Trophoblast cell (in vitro differentiated cells and primary cell): ENCODE measurements at regions not wholly inside any gene's neighbourhood (a gene's known extent, or its start where the extent isn't known, plus 50 kb on each side); places are given as distances from the start of the nearest gene placed in this dataset.
"Not testable (repeated sequence)": the region's sequence is repeated elsewhere in the genome, so short reads cannot be mapped to it uniquely, and the experiment has no call there.

ENCODE experiments used
- DNase-seq, 2 donors: peaks; one replicate each; pipeline ENCODE4 v3.0.0-alpha.2; 2016
- H2AFZ ChIP-seq: 2 replicates; pipeline ENCODE4 v1.6.1; 2013; ENCODE audit warnings: low read length, moderate library complexity, mild to moderate bottlenecking; ENCODE audit not compliant: insufficient read depth, poor library complexity
- H2AK5ac ChIP-seq: 2 replicates; pipeline ENCODE4 v1.6.1; 2013; ENCODE audit warnings: mild to moderate bottlenecking, low read length
- H2BK120ac ChIP-seq: 2 replicates; pipeline ENCODE4 v1.6.1; 2013; ENCODE audit warnings: low read length, mild to moderate bottlenecking, moderate library complexity; ENCODE audit not compliant: insufficient read depth, poor library complexity
- H2BK12ac ChIP-seq: 2 replicates; pipeline ENCODE4 v1.6.1; 2013; ENCODE audit warnings: mild to moderate bottlenecking, low read length, moderate library complexity
- H2BK5ac ChIP-seq: 2 replicates; pipeline ENCODE4 v1.6.1; 2013; ENCODE audit warnings: low read length, low read depth, moderate library complexity, mild to moderate bottlenecking; ENCODE audit not compliant: poor library complexity
- H3K14ac ChIP-seq: 2 replicates; pipeline ENCODE4 v1.6.1; 2013; ENCODE audit warnings: mild to moderate bottlenecking, low read length
- H3K18ac ChIP-seq: 2 replicates; pipeline ENCODE4 v1.6.1; 2013; ENCODE audit warnings: mild to moderate bottlenecking, low read length
- H3K23ac ChIP-seq: 2 replicates; pipeline ENCODE4 v1.6.1; 2013; ENCODE audit warnings: low read length
- H3K27ac ChIP-seq: 2 replicates; pipeline ENCODE4 v1.5.1; 2013; ENCODE audit warnings: low read depth, mild to moderate bottlenecking, inconsistent platforms, low read length, moderate library complexity
- H3K27me3 ChIP-seq: 2 replicates; pipeline ENCODE4 v1.6.1; 2013; ENCODE audit warnings: inconsistent platforms, mild to moderate bottlenecking, low read length, moderate library complexity; ENCODE audit not compliant: insufficient read depth
- H3K36me3 ChIP-seq, 2 experiments: 1 replicate in 1 of 2; 2 replicates in 1 of 2; pipeline ENCODE4 v1.6.1; 2013; ENCODE audit warnings: low read length in 2 of 2, mild to moderate bottlenecking in 2 of 2, moderate library complexity in 1 of 2; ENCODE audit not compliant: insufficient read depth in 2 of 2, control insufficient read depth in 1 of 2
- H3K4ac ChIP-seq: 2 replicates; pipeline ENCODE4 v1.6.1; 2013; ENCODE audit warnings: low read depth, mild to moderate bottlenecking, low read length, moderate library complexity
- H3K4me1 ChIP-seq, 2 experiments: 1 replicate in 1 of 2; 2 replicates in 1 of 2; pipeline ENCODE4 v1.6.1; 2013; ENCODE audit warnings: low read length in 2 of 2, mild to moderate bottlenecking in 2 of 2, moderate library complexity in 1 of 2; ENCODE audit not compliant: insufficient read depth in 2 of 2, control insufficient read depth in 1 of 2
- H3K4me2 ChIP-seq: 2 replicates; pipeline ENCODE4 v1.6.1; 2013; ENCODE audit warnings: inconsistent platforms, mild to moderate bottlenecking, low read length, moderate library complexity
- H3K4me3 ChIP-seq: 2 replicates; pipeline ENCODE4 v1.5.1; 2013; ENCODE audit warnings: mild to moderate bottlenecking, low read depth, low read length, inconsistent platforms
- H3K79me1 ChIP-seq: one replicate; pipeline ENCODE4 v1.6.1; 2013; ENCODE audit warnings: low read length
- H3K79me2 ChIP-seq: 2 replicates; pipeline ENCODE4 v1.6.1; 2013; ENCODE audit warnings: low read length, mild to moderate bottlenecking; ENCODE audit not compliant: control insufficient read depth, insufficient read depth, poor library complexity
- H3K9ac ChIP-seq: 2 replicates; pipeline ENCODE4 v1.6.1; 2013; ENCODE audit warnings: mild to moderate bottlenecking, low read length
- H3K9me3 ChIP-seq: 2 replicates; pipeline ENCODE4 v1.6.1; 2013; ENCODE audit warnings: low read depth, mild to moderate bottlenecking, control low read depth, inconsistent platforms, low read length; ENCODE audit not compliant: insufficient read depth
- H4K12ac ChIP-seq: 2 replicates; pipeline ENCODE4 v1.6.1; 2013; ENCODE audit warnings: low read depth, mild to moderate bottlenecking, low read length, moderate library complexity
- H4K8ac ChIP-seq: 2 replicates; pipeline ENCODE4 v1.6.1; 2013; ENCODE audit warnings: low read depth, mild to moderate bottlenecking, low read length, moderate library complexity
- H4K91ac ChIP-seq: one replicate; pipeline ENCODE4 v1.6.1; 2013; ENCODE audit warnings: low read depth, mild to moderate bottlenecking, low read length, moderate library complexity
- WGBS: extraction: QIAGEN DNeasy Blood & Tissue Kit; methylation state at CpG from one replicate; pipeline ENCODE4 v1.1.7; 2013; ENCODE audit warnings: missing lambda C conversion rate; ENCODE audit not compliant: insufficient read length, insufficient coverage; ENCODE audit errors: extremely low coverage; 5-methylcytosine and 5-hydroxymethylcytosine counted together

DNA sequence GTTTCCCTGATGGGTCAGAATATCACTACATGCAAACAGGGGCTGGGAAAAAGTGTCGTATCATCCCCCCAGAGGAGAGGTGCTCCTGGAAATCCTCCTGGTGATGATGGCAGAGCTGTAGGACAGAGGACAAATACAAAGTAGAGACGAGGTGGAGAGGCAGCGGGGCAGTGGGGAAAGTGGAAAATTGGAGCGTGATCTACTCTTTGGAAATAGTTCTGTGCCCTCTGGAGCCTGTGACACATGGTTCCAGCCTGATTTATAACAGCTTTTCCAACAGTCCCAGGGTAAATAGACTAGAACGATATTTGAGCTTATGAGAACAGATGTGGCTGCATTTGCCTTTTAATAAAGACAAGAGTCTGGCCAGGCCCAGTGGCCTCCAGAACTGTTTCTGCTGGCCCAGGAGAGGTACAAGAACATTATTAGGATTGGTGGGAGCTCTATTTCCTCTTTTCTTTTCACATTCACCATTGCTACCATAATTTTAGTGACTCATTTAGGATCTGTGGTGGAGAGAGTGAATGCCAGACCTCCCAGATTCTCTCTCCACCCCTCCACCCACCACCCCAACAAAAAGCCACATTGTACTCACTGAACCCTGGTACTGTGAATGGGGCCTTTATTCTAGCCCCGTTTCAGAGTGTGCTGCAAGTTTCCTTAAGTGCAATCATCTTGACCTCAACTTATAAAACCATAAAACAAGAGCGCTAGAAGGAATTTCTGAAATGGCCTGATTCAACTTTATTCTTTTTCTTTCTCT lies 78.3 kb downstream of the BTBD3 start:
- Histone ChIP-seq H3K4me2 (no peak overlapping the region), H3K23ac (no peak overlapping the region), H3K18ac (no peak overlapping the region), H3K27ac (no peak overlapping the region), H3K36me3 (no peaks in the 10 kb centered on the region), H3K9ac (no peak overlapping the region), H3K27me3 (no peaks in the 10 kb centered on the region), H3K79me2 (no peaks in the 10 kb centered on the region), H3K4me1 (peaks cover 0 to 1% of the 10 kb centered on the region in 2 experiments), H3K14ac (no peak overlapping the region), H4K8ac (no peak overlapping the region), H2AK5ac (no peak overlapping the region), H2BK12ac (no peak overlapping the region), H3K9me3 (no peaks in the 10 kb centered on the region), H3K4me3 (no peak overlapping the region), H2AFZ (no peak overlapping the region), H3K4ac (no peak overlapping the region), H2BK120ac (no peak overlapping the region), H2BK5ac (no peak overlapping the region), H3K79me1 (no peaks in the 10 kb centered on the region), H4K12ac (no peak overlapping the region), H4K91ac (no peak overlapping the region)
- no CpG with 5 or more reads among the region's 7 CpGs for WGBS
- DNase-seq = no peak

DNA sequence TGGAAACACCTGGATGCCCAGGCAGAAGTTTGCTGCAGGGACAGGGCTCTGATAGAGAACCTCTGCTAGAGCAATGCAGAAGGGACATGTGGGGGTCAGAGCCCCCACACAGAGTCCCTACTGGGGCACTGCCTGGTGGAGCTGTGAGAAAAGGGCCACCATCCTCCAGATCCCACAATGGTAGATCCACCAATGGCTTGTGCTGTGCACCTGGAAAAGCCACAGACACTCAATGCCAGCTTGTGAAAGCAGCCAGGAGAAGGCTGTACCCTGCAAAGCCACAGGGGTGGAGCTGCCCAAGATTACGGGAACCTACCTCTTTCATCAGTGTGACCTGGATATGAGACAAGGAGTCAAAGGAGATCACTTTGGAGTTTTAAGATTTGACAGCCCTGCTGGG lies 87.1 kb downstream of the BTBD3 start:
- H4K12ac ChIP-seq, H3K79me2 ChIP-seq, DNase-seq: not testable (repeated sequence)

GRCh38 chr20:12012241-12013222 lies 94.8 kb downstream of the BTBD3 start:
- H3K23ac ChIP-seq = no peak overlapping the region
- no peak overlapping the region for H3K14ac ChIP-seq
- no peak overlapping the region for H3K27ac ChIP-seq
- no peak overlapping the region for H2BK5ac ChIP-seq
- H2AK5ac ChIP-seq = no peak overlapping the region
- H3K4me3 ChIP-seq = no peak overlapping the region
- H3K9me3 ChIP-seq = no peaks in the 10 kb centered on the region
- H3K79me1 ChIP-seq = no peaks in the 10 kb centered on the region
- no peak overlapping the region for H3K4me2 ChIP-seq
- no peak overlapping the region for H2BK120ac ChIP-seq
- H2AFZ ChIP-seq = no peak overlapping the region
- H3K36me3 ChIP-seq = no peaks in the 10 kb centered on the region
- H4K12ac ChIP-seq = no peak overlapping the region
- H3K79me2 ChIP-seq = no peaks in the 10 kb centered on the region
- H3K4ac ChIP-seq = no peak overlapping the region
- peak; percentile 60 to 77 for DNase-seq
- no peak overlapping the region for H3K18ac ChIP-seq
- H3K4me1 ChIP-seq = no peaks in the 10 kb centered on the region
- H2BK12ac ChIP-seq = peak overlapping the region; percentile 77
- no peak overlapping the region for H3K9ac ChIP-seq
- no peaks in the 10 kb centered on the region for H3K27me3 ChIP-seq
- H4K91ac ChIP-seq = no peak overlapping the region
- H4K8ac ChIP-seq = no peak overlapping the region
- no CpG with 5 or more reads among the region's 9 CpGs for WGBS

More for the DNA sequence above, 87.1 kb downstream of the BTBD3 start:
- H2AK5ac ChIP-seq, H3K27ac ChIP-seq, H3K27me3 ChIP-seq, H3K36me3 ChIP-seq, H3K14ac ChIP-seq, H3K4ac ChIP-seq, H4K8ac ChIP-seq, H3K9ac ChIP-seq, H4K91ac ChIP-seq, H2BK5ac ChIP-seq, H3K18ac ChIP-seq, H3K4me2 ChIP-seq, H2BK12ac ChIP-seq, H2BK120ac ChIP-seq, H3K23ac ChIP-seq, H3K4me1 ChIP-seq, H3K4me3 ChIP-seq, H2AFZ ChIP-seq, H3K79me1 ChIP-seq, H3K9me3 ChIP-seq: not testable (repeated sequence)
- WGBS = no CpG with 5 or more reads among the region's 1 CpG

DNA sequence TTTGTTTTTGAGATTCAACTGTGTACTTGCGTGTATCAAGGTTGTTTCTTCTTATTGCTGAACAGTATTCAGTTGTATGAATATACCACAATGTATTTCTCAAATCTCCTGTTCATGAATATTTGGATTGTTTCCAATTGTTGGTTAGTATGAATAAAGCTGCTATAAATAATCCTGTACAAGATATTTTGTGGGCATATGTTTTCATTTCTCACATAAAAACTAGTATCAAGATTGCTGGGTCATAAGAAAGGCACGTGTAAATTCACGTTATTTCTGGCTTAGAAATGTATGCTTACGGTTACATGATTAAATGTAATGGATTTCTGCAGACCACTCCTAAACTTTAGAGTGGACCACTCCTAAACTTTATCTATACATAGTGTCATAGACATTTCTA lies 96.6 kb downstream of the BTBD3 start:
- Histone ChIP-seq H3K36me3 (no peaks in the 10 kb centered on the region), H2AFZ (no peak overlapping the region), H3K4me3 (no peak overlapping the region), H3K79me2 (no peaks in the 10 kb centered on the region), H3K9me3 (no peaks in the 10 kb centered on the region), H3K27me3 (no peaks in the 10 kb centered on the region), H4K8ac (no peak overlapping the region), H4K91ac (no peak overlapping the region), H2BK5ac (no peak overlapping the region), H2AK5ac (no peak overlapping the region), H3K23ac (no peak overlapping the region), H3K4me2 (no peak overlapping the region), H4K12ac (no peak overlapping the region), H3K79me1 (no peaks in the 10 kb centered on the region), H2BK12ac (no peak overlapping the region), H2BK120ac (no peak overlapping the region), H3K4me1 (no peaks in the 10 kb centered on the region), H3K18ac (no peak overlapping the region), H3K14ac (no peak overlapping the region), H3K9ac (no peak overlapping the region), H3K27ac (no peak overlapping the region), H3K4ac (no peak overlapping the region)
- no CpG with 5 or more reads among the region's 4 CpGs for WGBS
- DNase-seq = no peak
